HG03571 (cell line): ENCODE measurements at regions not wholly inside any gene's neighbourhood (a gene's known extent, or its start where the extent isn't known, plus 50 kb on each side); places are given as distances from the start of the nearest gene placed in this dataset.
"Not testable (repeated sequence)": the region's sequence is repeated elsewhere in the genome, so short reads cannot be mapped to it uniquely, and the experiment has no call there.

Source experiments
- ATAC-seq: cut with Tn5 transposase; IDR thresholded peaks from one replicate; pipeline ENCODE4 v1.9.1; 2021; ENCODE audit not compliant: unreplicated experiment

GRCh38 chr5:103889500-103890209 lies 327.1 kb upstream of the NUDT12 start:
- no peak for ATAC-seq

- no peak for ATAC-seq
Observed at GRCh38 chr5:103886826-103887225, 324.2 kb upstream of the NUDT12 start.

- no peak for ATAC-seq
Observed at GRCh38 chr5:103883143-103883542, 320.6 kb upstream of the NUDT12 start.

- no peak for ATAC-seq
Observed at GRCh38 chr5:103881560-103881959, 319.0 kb upstream of the NUDT12 start.

GRCh38 chr5:103867857-103868598 lies 305.4 kb upstream of the NUDT12 start:
- no peak for ATAC-seq

GRCh38 chr5:103866169-103866568 lies 303.6 kb upstream of the NUDT12 start:
- ATAC-seq: no peak

- no peak for ATAC-seq
Observed at GRCh38 chr5:103862398-103862797, 299.8 kb upstream of the NUDT12 start.

GRCh38 chr5:103860327-103860726 lies 297.7 kb upstream of the NUDT12 start:
- no peak for ATAC-seq

GRCh38 chr5:103858367-103858766 lies 295.8 kb upstream of the NUDT12 start:
- not testable (repeated sequence) for ATAC-seq

GRCh38 chr5:103851091-103851490 lies 288.5 kb upstream of the NUDT12 start:
- ATAC-seq: no peak

- no peak for ATAC-seq
Observed at GRCh38 chr5:103849934-103850333, 287.3 kb upstream of the NUDT12 start.

- no peak for ATAC-seq
Observed at GRCh38 chr5:103847060-103847459, 284.5 kb upstream of the NUDT12 start.

- no peak for ATAC-seq
Observed at GRCh38 chr5:103842936-103843335, 280.3 kb upstream of the NUDT12 start.

GRCh38 chr5:103840600-103840999 lies 278.0 kb upstream of the NUDT12 start:
- ATAC-seq: no peak

GRCh38 chr5:103834216-103834615 lies 271.6 kb upstream of the NUDT12 start:
- ATAC-seq: no peak

- ATAC-seq: no peak
Observed at GRCh38 chr5:103829585-103829984, 267.0 kb upstream of the NUDT12 start.

GRCh38 chr5:103827976-103828375 lies 265.4 kb upstream of the NUDT12 start:
- no peak for ATAC-seq

GRCh38 chr5:103821361-103821760 lies 258.8 kb upstream of the NUDT12 start:
- ATAC-seq: no peak

GRCh38 chr5:103808464-103809106 lies 246.0 kb upstream of the NUDT12 start:
- ATAC-seq: no peak

GRCh38 chr5:103804711-103805110 lies 242.1 kb upstream of the NUDT12 start:
- ATAC-seq: no peak

GRCh38 chr5:103801681-103802080 lies 239.1 kb upstream of the NUDT12 start:
- no peak for ATAC-seq
